Natural killer cell (primary cell): ENCODE measurements at regions not wholly inside any gene's neighbourhood (a gene's known extent, or its start where the extent isn't known, plus 50 kb on each side); places are given as distances from the start of the nearest gene placed in this dataset.

Experiments
- ATAC-seq, 3 donors: fragments of 150-1000 bp in 2 of 3; fragments of 200-7000 bp in 1 of 3; cut with Tn5 transposase; 1 replicate in 1 of 3; 2 replicates in 2 of 3; pipeline ENCODE4 v1.10.0; 2021; ENCODE audit warnings: mild to moderate bottlenecking in 2 of 3, moderate library complexity in 2 of 3
- DNase-seq, 2 donors: peaks; one replicate each; pipeline versions ENCODE4 v3.0.0 to v3.0.0-alpha.2; 2013 to 2021; ENCODE audit warnings: mixed read lengths in 1 of 2
- H3K27ac ChIP-seq: one replicate; pipeline ENCODE4 v1.5.1; 2013; ENCODE audit warnings: mild to moderate bottlenecking, low read length
- H3K27me3 ChIP-seq: one replicate; pipeline ENCODE4 v1.6.1; 2013; ENCODE audit warnings: low read length; ENCODE audit not compliant: control insufficient read depth, insufficient read depth
- H3K36me3 ChIP-seq: one replicate; pipeline ENCODE4 v1.6.1; 2013; ENCODE audit warnings: low read length; ENCODE audit not compliant: control insufficient read depth, insufficient read depth
- H3K4me1 ChIP-seq: one replicate; pipeline ENCODE4 v1.6.1; 2013; ENCODE audit warnings: low read length; ENCODE audit not compliant: control insufficient read depth, insufficient read depth
- H3K4me3 ChIP-seq: one replicate; pipeline ENCODE4 v1.5.1; 2013; ENCODE audit warnings: low read length
- H3K9me3 ChIP-seq: one replicate; pipeline ENCODE4 v1.6.1; 2013; ENCODE audit warnings: low read length; ENCODE audit not compliant: control insufficient read depth, insufficient read depth
- H3K27ac Mint-ChIP-seq, 2 donors: one replicate each; pipeline ENCODE4 v1.8.0; 2022; ENCODE audit warnings: mild to moderate bottlenecking in 2 of 2, mixed read lengths in 2 of 2, moderate library complexity in 1 of 2
- H3K27me3 Mint-ChIP-seq, 2 donors: one replicate each; pipeline ENCODE4 v1.8.0; 2022; ENCODE audit warnings: low read depth in 2 of 2, mixed read lengths in 2 of 2
- H3K36me3 Mint-ChIP-seq: one replicate; pipeline ENCODE4 v1.8.0; 2022; ENCODE audit warnings: mixed read lengths
- H3K4me1 Mint-ChIP-seq, 2 donors: one replicate each; pipeline ENCODE4 v1.8.0; 2022; ENCODE audit warnings: mixed read lengths in 2 of 2
- H3K4me3 Mint-ChIP-seq: one replicate; pipeline ENCODE4 v1.8.0; 2022; ENCODE audit warnings: mild to moderate bottlenecking, moderate library complexity, mixed read lengths
- H3K9me3 Mint-ChIP-seq, 2 donors: one replicate each; pipeline ENCODE4 v1.8.0; 2022; ENCODE audit warnings: mixed read lengths in 2 of 2
- WGBS: methylation state at CpG from one replicate; pipeline ENCODE4 v1.1.7; 2013; ENCODE audit warnings: missing lambda C conversion rate; ENCODE audit not compliant: insufficient coverage; 5-methylcytosine and 5-hydroxymethylcytosine counted together
- intact Hi-C: fragments of 100-400 bp; cut with micrococcal nuclease; formaldehyde crosslinking; loops from one replicate; pipeline ENCODE4 v1.14.2; 2022
- TF ChIP-seq, protein P1 (sequence below): fragments of 200-600 bp; IDR thresholded peaks from one replicate; pipeline ENCODE4 v1.8.0; 2022; ENCODE audit warnings: antibody characterized with exemption

DNA sequence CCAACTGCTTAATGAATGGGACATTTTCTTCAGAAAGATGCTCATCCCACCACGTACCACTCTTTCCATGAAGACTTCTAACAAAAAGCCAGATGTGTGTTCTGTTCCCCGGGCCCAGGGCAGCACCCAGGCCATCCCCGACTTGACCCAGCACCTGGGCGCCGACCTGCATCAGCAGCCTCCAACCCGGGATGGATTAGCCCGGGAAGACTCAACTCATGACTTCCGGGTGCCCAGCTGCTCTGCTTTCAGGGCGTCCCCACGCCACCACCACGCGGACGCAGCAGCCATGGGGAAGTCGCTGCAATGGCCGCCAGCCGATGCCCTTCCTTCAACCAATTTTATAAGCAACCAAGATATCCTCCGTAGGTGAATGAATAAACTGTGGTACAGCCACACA, 123.8 kb upstream of the TUBA3C start:
- H3K36me3 ChIP-seq: no peaks in the 10 kb centered on the region
- DNase-seq (no peak), ATAC-seq (no peak)
- intact Hi-C loops: no loop called here
- Mint-ChIP-seq H3K4me1 (no peaks in the 10 kb centered on the region), H3K27ac (no peak overlapping the region), H3K9me3 (no peaks in the 10 kb centered on the region), H3K36me3 (no peaks in the 10 kb centered on the region), H3K27me3 (no peaks in the 10 kb centered on the region), H3K4me3 (no peak overlapping the region)
- H3K27ac ChIP-seq: no peak overlapping the region
- H3K27me3 ChIP-seq: no peaks in the 10 kb centered on the region
- no peaks in the 10 kb centered on the region for H3K4me1 ChIP-seq
- TF ChIP-seq, protein P1, sequence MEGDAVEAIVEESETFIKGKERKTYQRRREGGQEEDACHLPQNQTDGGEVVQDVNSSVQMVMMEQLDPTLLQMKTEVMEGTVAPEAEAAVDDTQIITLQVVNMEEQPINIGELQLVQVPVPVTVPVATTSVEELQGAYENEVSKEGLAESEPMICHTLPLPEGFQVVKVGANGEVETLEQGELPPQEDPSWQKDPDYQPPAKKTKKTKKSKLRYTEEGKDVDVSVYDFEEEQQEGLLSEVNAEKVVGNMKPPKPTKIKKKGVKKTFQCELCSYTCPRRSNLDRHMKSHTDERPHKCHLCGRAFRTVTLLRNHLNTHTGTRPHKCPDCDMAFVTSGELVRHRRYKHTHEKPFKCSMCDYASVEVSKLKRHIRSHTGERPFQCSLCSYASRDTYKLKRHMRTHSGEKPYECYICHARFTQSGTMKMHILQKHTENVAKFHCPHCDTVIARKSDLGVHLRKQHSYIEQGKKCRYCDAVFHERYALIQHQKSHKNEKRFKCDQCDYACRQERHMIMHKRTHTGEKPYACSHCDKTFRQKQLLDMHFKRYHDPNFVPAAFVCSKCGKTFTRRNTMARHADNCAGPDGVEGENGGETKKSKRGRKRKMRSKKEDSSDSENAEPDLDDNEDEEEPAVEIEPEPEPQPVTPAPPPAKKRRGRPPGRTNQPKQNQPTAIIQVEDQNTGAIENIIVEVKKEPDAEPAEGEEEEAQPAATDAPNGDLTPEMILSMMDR: no peak
- H3K4me3 ChIP-seq: no peak overlapping the region
- H3K9me3 ChIP-seq: peaks cover 3% of the 10 kb centered on the region
- WGBS: 77% methylated on average over 14 of the region's 17 CpGs

DNA sequence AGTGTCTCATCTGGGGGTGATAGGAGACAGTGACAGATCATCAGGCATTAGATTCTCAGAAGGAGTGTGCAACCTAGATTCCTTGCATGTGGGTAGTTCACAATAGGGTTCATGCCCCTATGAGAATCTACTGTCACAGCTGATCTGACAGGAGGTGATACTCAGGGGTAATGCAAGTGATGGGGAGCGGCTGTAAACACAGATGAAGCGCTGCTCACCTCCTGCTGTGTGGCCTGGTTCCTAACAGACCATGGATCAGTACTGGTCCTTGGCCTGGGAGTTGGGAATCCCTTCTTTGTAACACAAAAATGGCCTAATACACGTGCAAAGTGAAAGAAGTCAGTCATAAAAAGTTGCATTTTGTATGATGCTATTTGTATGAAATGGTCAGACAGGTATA, 107.6 kb upstream of the TUBA3C start:
- H3K4me1 Mint-ChIP-seq: no peaks in the 10 kb centered on the region
- Histone ChIP-seq H3K27ac (no peak overlapping the region), H3K4me3 (no peak overlapping the region), H3K9me3 (no peaks in the 10 kb centered on the region), H3K36me3 (no peaks in the 10 kb centered on the region), H3K4me1 (no peaks in the 10 kb centered on the region), H3K27me3 (no peaks in the 10 kb centered on the region)
- intact Hi-C loops: no loop called here
- DNase-seq (no peak), ATAC-seq (no peak)
- no peak overlapping the region for H3K4me3 Mint-ChIP-seq
- H3K27ac Mint-ChIP-seq: no peak overlapping the region
- 72% methylated on average over 3 of the region's 3 CpGs for WGBS
- TF ChIP-seq, protein P1: no peak
- H3K36me3 Mint-ChIP-seq: no peaks in the 10 kb centered on the region
- peaks cover 11 to 16% of the 10 kb centered on the region in 2 donors for H3K9me3 Mint-ChIP-seq
- H3K27me3 Mint-ChIP-seq: no peaks in the 10 kb centered on the region

GRCh38 chr13:19283836-19284235, 102.2 kb upstream of the TUBA3C start:
- H3K4me3 ChIP-seq: no peak overlapping the region
- TF ChIP-seq, protein P1: no peak
- H3K36me3 Mint-ChIP-seq: no peaks in the 10 kb centered on the region
- H3K27ac Mint-ChIP-seq: no peak overlapping the region
- H3K27me3 ChIP-seq: no peaks in the 10 kb centered on the region
- H3K27me3 Mint-ChIP-seq: no peaks in the 10 kb centered on the region
- H3K4me1 ChIP-seq: no peaks in the 10 kb centered on the region
- no peak overlapping the region for H3K4me3 Mint-ChIP-seq
- no peaks in the 10 kb centered on the region for H3K9me3 ChIP-seq
- DNase-seq: no peak
- WGBS: 67% methylated on average over 1 of the region's 1 CpG
- H3K36me3 ChIP-seq: no peaks in the 10 kb centered on the region
- intact Hi-C loops: no loop called here
- H3K27ac ChIP-seq: no peak overlapping the region
- no peak for ATAC-seq
- H3K9me3 Mint-ChIP-seq: peaks cover 11 to 18% of the 10 kb centered on the region in 2 donors
- no peaks in the 10 kb centered on the region for H3K4me1 Mint-ChIP-seq

DNA sequence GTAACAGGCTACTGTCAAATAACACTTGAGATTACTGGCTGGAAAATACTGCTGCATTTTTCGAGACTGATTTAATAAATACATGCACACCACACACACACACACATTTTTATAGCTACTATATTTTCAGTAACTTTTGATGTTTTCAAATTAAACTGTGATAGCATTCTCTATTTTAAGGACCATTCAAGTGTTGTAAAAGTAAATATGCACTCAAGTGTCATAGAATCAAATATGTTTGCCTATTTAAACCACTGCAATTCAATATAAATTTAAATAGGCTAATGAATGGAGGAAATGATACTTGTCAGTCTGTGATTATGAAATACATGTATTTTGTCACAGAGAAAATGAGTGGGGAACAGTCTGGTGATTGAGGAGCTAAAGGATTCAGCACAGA, 86.7 kb upstream of the TUBA3C start:
- H3K9me3 ChIP-seq: peaks cover 3% of the 10 kb centered on the region
- 60% methylated on average over 1 of the region's 1 CpG for WGBS
- H3K4me1 Mint-ChIP-seq: no peaks in the 10 kb centered on the region
- DNase-seq: no peak
- TF ChIP-seq, protein P1: no peak
- no peak overlapping the region for H3K4me3 Mint-ChIP-seq
- H3K36me3 ChIP-seq: no peaks in the 10 kb centered on the region
- no peak overlapping the region for H3K27ac ChIP-seq
- no peaks in the 10 kb centered on the region for H3K27me3 Mint-ChIP-seq
- no peak overlapping the region for H3K4me3 ChIP-seq
- ATAC-seq: no peak
- intact Hi-C loops: no loop called here
- H3K27me3 ChIP-seq: no peaks in the 10 kb centered on the region
- H3K4me1 ChIP-seq: no peaks in the 10 kb centered on the region
- peaks cover 2 to 11% of the 10 kb centered on the region in 2 donors for H3K9me3 Mint-ChIP-seq
- no peaks in the 10 kb centered on the region for H3K36me3 Mint-ChIP-seq
- H3K27ac Mint-ChIP-seq: no peak overlapping the region
